ENCODE measurements at regions not wholly inside any gene's neighbourhood (a gene's known extent, or its start where the extent isn't known, plus 50 kb on each side); places are given as distances from the start of the nearest gene placed in this dataset.

DNA sequence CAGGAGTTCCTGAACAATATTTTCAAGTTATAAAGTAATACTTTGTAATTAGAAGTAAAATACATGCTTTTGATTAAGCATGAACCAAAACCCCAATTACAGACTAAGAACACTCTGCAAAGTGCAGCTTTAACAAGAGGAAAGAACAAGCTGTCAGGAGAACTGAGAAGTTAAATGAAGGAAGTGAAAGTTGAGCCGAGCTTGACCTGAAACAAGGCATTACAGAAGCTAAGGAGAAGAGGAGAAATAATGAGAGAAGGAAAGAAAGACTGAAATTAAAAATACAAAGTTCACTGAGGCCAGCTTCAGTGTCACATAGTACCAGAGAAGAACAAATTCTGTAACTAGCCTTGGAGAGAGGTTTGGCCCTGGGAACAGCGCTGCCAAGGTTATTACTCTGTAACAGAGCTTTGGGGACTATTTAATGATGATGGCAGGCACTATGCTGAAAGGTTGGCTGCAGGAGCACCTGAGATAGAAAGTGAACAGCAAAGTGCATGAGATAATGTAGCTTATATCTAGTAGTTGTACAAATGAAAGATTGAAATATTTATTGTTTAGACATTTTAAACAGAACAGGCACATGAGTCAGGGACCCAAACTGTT is 241.9 kb upstream of the PEX5L start:
- no peak for TF ChIP-seq CTCF (IDR thresholded peaks at IDR 0.05)
- no peak for TF ChIP-seq POLR2A (IDR thresholded peaks at IDR 0.05)
- no peak for TF ChIP-seq POLR2AphosphoS5 (IDR thresholded peaks at IDR 0.05)

Data from suprapubic skin (tissue), 4 donors.